Colonic mucosa (tissue), 4 donors: ENCODE measurements at regions not wholly inside any gene's neighbourhood (a gene's known extent, or its start where the extent isn't known, plus 50 kb on each side); places are given as distances from the start of the nearest gene placed in this dataset.

Experiments
- DNase-seq: peaks from one replicate; pipeline ENCODE4 v3.0.0-alpha.2; 2020
- H3K27ac ChIP-seq: fragments of 200-600 bp; one replicate; pipeline ENCODE4 v1.8.0; 2021
- H3K27me3 ChIP-seq: fragments of 200-600 bp; one replicate; pipeline ENCODE4 v1.8.0; 2021
- H3K36me3 ChIP-seq: fragments of 200-600 bp; one replicate; pipeline ENCODE4 v1.8.0; 2021
- H3K4me1 ChIP-seq: fragments of 200-600 bp; one replicate; pipeline ENCODE4 v1.8.0; 2021; ENCODE audit warnings: mild to moderate bottlenecking
- H3K4me3 ChIP-seq: fragments of 200-600 bp; one replicate; pipeline ENCODE4 v1.8.0; 2021
- H3K9ac ChIP-seq, 2 donors: one replicate each; pipeline ENCODE4 v1.7.0; 2013; ENCODE audit warnings: control low read depth in 2 of 2, low read depth in 2 of 2, low read length in 2 of 2
- H3K9me3 ChIP-seq: fragments of 200-600 bp; one replicate; pipeline ENCODE4 v1.8.0; 2021
- intact Hi-C: fragments of 100-400 bp; cut with DNase I; formaldehyde crosslinking; loops from one replicate; pipeline ENCODE4 v1.14.1; 2022
- TF ChIP-seq, protein P1 (sequence below): fragments of 200-600 bp; IDR thresholded peaks from one replicate; pipeline ENCODE4 v1.8.0; 2022; ENCODE audit warnings: antibody characterized with exemption, mild to moderate bottlenecking
- donor health status: healthy.
- donor health status: DM: no; HTN: no; CAD: no.
- donor health status: DM: no; HTN: no; CAD: no.

DNA sequence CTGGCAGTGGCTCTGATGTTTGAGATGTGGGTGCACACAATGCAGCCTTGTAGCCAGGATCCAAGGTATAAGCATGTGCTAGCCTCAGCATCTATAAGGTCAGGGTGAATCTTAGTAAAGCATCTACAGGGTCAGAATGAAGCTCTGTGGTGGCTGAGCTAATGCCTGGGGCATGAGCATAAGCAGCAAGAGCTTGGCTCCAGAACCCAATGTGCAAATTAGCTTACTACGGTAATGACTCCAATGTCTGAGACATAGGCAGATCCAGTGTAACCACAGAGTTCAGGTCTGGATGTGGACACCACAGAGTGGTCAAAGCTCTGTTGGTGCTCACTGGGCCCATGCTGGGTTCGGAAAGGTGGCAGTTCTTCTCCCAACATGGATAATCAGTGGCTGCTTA is 304.5 kb upstream of the NECTIN3 start:
- no peaks in the 10 kb centered on the region for H3K4me1 ChIP-seq
- no peak overlapping the region for H3K4me3 ChIP-seq
- H3K9me3 ChIP-seq, result no peaks in the 10 kb centered on the region
- TF ChIP-seq, protein P1, sequence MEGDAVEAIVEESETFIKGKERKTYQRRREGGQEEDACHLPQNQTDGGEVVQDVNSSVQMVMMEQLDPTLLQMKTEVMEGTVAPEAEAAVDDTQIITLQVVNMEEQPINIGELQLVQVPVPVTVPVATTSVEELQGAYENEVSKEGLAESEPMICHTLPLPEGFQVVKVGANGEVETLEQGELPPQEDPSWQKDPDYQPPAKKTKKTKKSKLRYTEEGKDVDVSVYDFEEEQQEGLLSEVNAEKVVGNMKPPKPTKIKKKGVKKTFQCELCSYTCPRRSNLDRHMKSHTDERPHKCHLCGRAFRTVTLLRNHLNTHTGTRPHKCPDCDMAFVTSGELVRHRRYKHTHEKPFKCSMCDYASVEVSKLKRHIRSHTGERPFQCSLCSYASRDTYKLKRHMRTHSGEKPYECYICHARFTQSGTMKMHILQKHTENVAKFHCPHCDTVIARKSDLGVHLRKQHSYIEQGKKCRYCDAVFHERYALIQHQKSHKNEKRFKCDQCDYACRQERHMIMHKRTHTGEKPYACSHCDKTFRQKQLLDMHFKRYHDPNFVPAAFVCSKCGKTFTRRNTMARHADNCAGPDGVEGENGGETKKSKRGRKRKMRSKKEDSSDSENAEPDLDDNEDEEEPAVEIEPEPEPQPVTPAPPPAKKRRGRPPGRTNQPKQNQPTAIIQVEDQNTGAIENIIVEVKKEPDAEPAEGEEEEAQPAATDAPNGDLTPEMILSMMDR, result no peak
- no peak overlapping the region for H3K9ac ChIP-seq
- no peak for DNase-seq
- no peaks in the 10 kb centered on the region for H3K27me3 ChIP-seq
- no peak overlapping the region for H3K27ac ChIP-seq
- intact Hi-C loops, result no loop called here
- H3K36me3 ChIP-seq, result no peaks in the 10 kb centered on the region

DNA sequence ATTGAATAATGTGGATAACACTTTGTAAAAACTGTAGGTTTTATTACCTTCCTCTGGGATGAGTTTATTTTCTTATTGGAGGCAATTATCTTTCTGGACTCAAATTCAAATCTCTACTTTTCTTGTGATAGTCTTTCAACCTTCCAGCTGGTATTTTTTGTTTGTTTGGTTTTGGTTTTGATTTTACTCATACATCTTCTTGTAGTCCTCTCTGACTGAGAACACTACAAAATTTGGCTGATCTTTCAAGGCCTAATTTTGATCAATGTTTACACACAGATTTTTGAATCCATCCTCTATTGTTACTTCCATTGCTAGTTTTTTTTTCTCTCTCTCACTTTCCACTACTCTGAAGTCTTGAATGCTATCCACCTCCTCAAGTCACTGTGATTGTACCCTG is 303.8 kb upstream of the NECTIN3 start:
- Histone ChIP-seq H3K9me3 (no peaks in the 10 kb centered on the region), H3K9ac (no peak overlapping the region), H3K27me3 (no peaks in the 10 kb centered on the region), H3K4me1 (no peaks in the 10 kb centered on the region), H3K27ac (no peak overlapping the region), H3K36me3 (no peaks in the 10 kb centered on the region), H3K4me3 (no peak overlapping the region)
- DNase-seq, result no peak
- intact Hi-C loops, result no loop called here
- TF ChIP-seq, protein P1, result no peak

DNA sequence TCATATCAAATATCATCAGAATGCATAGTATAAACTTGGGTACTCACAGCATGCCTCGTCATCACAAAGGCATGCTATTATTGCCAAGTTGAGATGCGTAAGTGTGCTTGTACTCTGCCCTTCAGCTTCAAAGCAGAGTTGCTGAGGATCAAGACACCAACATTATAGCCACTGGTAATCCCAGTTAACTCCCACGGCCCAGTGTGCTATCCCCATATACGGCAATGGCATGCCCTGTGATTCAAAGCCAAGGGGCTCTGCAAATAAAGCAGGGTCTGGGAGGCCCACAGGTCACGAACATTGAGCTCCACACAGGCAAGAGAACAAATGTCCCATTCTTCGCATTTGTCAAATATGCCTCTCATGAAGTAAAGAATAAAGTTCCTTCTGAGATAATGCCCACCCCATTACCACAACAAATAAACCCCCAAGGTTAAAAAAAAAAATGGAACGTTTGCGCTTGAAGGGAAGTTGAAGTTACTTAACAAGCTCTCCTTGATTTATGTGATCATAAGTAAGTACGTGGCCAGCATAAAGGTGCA is 298.1 kb upstream of the NECTIN3 start:
- Histone ChIP-seq H3K9ac (no peak overlapping the region), H3K27me3 (no peaks in the 10 kb centered on the region), H3K36me3 (no peaks in the 10 kb centered on the region), H3K9me3 (no peaks in the 10 kb centered on the region), H3K27ac (no peak overlapping the region), H3K4me3 (no peak overlapping the region), H3K4me1 (no peaks in the 10 kb centered on the region)
- DNase-seq, result no peak
- intact Hi-C loops, result no loop called here
- TF ChIP-seq, protein P1, result no peak

DNA sequence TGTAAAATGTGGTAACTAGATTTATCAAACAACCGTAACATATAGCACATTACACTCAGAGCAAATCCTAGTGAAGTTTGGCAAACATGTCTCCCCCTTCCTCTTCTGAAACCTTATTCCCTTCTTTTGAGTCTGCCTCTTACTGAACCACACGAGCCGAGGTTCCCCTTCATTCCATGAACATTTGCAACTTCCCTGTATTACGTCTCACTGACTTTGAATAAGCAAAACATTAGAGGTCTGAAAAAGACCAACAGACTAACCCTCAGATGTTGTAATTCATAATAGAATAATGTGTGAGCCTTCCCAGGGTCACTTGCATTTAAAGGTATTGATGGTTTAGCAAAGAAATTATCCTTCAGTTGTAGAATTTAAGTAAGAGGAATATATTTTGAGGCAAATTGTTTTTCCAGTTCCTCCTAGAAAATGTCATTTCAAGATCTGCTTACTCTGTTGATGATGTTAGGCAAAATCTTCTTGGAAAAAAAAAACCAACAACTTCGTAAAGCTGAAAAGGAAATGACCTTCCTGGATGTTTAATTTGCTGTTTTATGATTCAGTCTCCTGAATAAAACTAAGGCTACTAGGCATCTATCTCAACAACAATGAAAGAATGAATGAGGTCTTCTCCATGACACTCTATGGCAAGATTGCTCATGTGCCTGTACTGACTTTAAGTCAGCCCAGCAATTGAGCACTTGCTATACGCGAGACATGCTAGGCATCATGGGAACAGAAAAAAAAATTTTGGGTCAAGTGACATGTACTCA is 296.9 kb upstream of the NECTIN3 start:
- no peak overlapping the region for H3K9ac ChIP-seq
- no peaks in the 10 kb centered on the region for H3K9me3 ChIP-seq
- intact Hi-C loops, result no loop called here

DNA sequence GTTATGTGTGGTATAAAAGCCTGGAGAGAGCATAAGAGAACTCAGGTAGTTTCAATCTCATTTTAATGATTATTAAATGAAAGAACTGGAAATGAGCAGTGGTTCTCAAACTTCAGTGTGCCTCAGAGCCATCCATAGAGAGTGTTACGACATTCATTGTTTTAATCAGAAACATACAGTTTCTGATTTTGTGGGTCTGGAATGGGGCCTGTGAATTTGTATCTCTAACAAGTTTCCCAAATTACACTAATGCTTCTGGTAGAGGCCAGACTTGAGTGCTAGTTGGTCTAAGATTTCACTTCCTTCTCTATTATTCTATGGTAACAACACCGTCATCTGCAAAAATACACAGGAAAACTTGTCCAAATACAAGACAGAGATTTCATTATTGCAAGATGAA is 292.0 kb upstream of the NECTIN3 start:
- DNase-seq, result no peak
- intact Hi-C loops, result no loop called here
- no peak overlapping the region for H3K27ac ChIP-seq
- TF ChIP-seq, protein P1, result no peak
- H3K4me1 ChIP-seq, result no peaks in the 10 kb centered on the region
- H3K4me3 ChIP-seq, result no peak overlapping the region
- no peaks in the 10 kb centered on the region for H3K36me3 ChIP-seq
- no peaks in the 10 kb centered on the region for H3K27me3 ChIP-seq
- no peaks in the 10 kb centered on the region for H3K9me3 ChIP-seq
- no peak overlapping the region for H3K9ac ChIP-seq

More for the DNA sequence above, 296.9 kb upstream of the NECTIN3 start:
- no peak for DNase-seq
- TF ChIP-seq, protein P1, result no peak
- no peaks in the 10 kb centered on the region for H3K36me3 ChIP-seq
- no peaks in the 10 kb centered on the region for H3K4me1 ChIP-seq
- H3K4me3 ChIP-seq, result no peak overlapping the region
- no peaks in the 10 kb centered on the region for H3K27me3 ChIP-seq
- no peak overlapping the region for H3K27ac ChIP-seq
